ENCODE measurements at regions not wholly inside any gene's neighbourhood (a gene's known extent, or its start where the extent isn't known, plus 50 kb on each side); places are given as distances from the start of the nearest gene placed in this dataset.

DNA sequence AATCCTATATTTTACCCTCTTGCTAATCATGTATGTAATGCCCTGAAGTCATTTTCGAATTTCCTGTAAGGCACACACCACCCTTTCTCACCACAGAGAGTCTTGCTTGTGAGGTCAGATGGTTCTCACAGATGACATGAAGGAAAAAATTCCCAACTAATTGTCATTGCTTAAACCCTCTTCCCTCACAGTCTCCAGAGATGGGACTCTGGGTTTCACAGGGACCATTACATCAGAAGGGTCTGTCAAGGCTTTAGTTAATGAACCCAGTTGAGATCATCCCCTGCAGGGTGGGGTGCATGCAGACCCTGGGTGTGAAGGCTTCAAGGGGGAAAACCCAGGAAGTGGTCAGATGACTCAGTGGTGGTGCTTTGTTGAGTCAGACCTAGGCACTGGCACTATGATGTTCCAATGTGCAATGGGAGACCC is 229.6 kb downstream of the BCAT1 start:
- TF ChIP-seq, protein P1, sequence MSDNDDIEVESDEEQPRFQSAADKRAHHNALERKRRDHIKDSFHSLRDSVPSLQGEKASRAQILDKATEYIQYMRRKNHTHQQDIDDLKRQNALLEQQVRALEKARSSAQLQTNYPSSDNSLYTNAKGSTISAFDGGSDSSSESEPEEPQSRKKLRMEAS (IDR thresholded peaks at IDR 0.05): no peak
- no peak for TF ChIP-seq TCF12 (IDR thresholded peaks at IDR 0.05; ENCODE audit: low read depth)
- TF ChIP-seq YY1 (IDR thresholded peaks at IDR 0.05; ENCODE audit: low read depth): no peak
- no peak for TF ChIP-seq RAD21 (IDR thresholded peaks at IDR 0.05; ENCODE audit: low read depth)
- TF ChIP-seq CREB1 (IDR thresholded peaks at IDR 0.05; ENCODE audit: low read depth): no peak
- TF ChIP-seq EP300 (IDR thresholded peaks at IDR 0.05; ENCODE audit: borderline replicate concordance): no peak
- TF ChIP-seq NFIC (IDR thresholded peaks at IDR 0.05): no peak
- TF ChIP-seq TAF1 (IDR thresholded peaks at IDR 0.05; ENCODE audit: low read depth): no peak
- no peak for TF ChIP-seq EGR1 (IDR thresholded peaks at IDR 0.05)
- no peak for TF ChIP-seq TEAD4 (IDR thresholded peaks at IDR 0.05)
- TF ChIP-seq, protein P2, sequence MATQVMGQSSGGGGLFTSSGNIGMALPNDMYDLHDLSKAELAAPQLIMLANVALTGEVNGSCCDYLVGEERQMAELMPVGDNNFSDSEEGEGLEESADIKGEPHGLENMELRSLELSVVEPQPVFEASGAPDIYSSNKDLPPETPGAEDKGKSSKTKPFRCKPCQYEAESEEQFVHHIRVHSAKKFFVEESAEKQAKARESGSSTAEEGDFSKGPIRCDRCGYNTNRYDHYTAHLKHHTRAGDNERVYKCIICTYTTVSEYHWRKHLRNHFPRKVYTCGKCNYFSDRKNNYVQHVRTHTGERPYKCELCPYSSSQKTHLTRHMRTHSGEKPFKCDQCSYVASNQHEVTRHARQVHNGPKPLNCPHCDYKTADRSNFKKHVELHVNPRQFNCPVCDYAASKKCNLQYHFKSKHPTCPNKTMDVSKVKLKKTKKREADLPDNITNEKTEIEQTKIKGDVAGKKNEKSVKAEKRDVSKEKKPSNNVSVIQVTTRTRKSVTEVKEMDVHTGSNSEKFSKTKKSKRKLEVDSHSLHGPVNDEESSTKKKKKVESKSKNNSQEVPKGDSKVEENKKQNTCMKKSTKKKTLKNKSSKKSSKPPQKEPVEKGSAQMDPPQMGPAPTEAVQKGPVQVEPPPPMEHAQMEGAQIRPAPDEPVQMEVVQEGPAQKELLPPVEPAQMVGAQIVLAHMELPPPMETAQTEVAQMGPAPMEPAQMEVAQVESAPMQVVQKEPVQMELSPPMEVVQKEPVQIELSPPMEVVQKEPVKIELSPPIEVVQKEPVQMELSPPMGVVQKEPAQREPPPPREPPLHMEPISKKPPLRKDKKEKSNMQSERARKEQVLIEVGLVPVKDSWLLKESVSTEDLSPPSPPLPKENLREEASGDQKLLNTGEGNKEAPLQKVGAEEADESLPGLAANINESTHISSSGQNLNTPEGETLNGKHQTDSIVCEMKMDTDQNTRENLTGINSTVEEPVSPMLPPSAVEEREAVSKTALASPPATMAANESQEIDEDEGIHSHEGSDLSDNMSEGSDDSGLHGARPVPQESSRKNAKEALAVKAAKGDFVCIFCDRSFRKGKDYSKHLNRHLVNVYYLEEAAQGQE (IDR thresholded peaks at IDR 0.05; ENCODE audit: low read depth): no peak

All from Ishikawa (cell line).